Loucy (cell line): ENCODE measurements at regions not wholly inside any gene's neighbourhood (a gene's known extent, or its start where the extent isn't known, plus 50 kb on each side); places are given as distances from the start of the nearest gene placed in this dataset.

ENCODE experiments used
- EZH2phosphoT487 ChIP-seq: fragments of 200-600 bp; IDR thresholded peaks from 2 replicates; pipeline ENCODE4 v1.6.1; 2018; ENCODE audit warnings: antibody characterized with exemption, mild to moderate bottlenecking, moderate library complexity, borderline replicate concordance
- TF ChIP-seq, protein P1 (sequence below): fragments of 200-600 bp; sonication (generic); conservative IDR thresholded peaks from 2 replicates; pipeline ENCODE4 v1.5.1; 2014; ENCODE audit warnings: mild to moderate bottlenecking, antibody characterized with exemption, low read length

GRCh38 chr2:184049566-184049965 is 548.8 kb upstream of the ZNF804A start:
- TF ChIP-seq, protein P1, sequence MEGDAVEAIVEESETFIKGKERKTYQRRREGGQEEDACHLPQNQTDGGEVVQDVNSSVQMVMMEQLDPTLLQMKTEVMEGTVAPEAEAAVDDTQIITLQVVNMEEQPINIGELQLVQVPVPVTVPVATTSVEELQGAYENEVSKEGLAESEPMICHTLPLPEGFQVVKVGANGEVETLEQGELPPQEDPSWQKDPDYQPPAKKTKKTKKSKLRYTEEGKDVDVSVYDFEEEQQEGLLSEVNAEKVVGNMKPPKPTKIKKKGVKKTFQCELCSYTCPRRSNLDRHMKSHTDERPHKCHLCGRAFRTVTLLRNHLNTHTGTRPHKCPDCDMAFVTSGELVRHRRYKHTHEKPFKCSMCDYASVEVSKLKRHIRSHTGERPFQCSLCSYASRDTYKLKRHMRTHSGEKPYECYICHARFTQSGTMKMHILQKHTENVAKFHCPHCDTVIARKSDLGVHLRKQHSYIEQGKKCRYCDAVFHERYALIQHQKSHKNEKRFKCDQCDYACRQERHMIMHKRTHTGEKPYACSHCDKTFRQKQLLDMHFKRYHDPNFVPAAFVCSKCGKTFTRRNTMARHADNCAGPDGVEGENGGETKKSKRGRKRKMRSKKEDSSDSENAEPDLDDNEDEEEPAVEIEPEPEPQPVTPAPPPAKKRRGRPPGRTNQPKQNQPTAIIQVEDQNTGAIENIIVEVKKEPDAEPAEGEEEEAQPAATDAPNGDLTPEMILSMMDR = no peak
- TF ChIP-seq EZH2phosphoT487 = no peak
